ENCODE measurements at regions not wholly inside any gene's neighbourhood (a gene's known extent, or its start where the extent isn't known, plus 50 kb on each side); places are given as distances from the start of the nearest gene placed in this dataset.

GRCh38 chr4:117678861-117679260, 355.4 kb upstream of the NDST3 start:
- Mint-ChIP-seq H3K36me3 (ENCODE audit: unreplicated experiment) (no peaks in the 10 kb centered on the region), H3K4me1 (ENCODE audit: unreplicated experiment) (no peaks in the 10 kb centered on the region), H3K4me3 (ENCODE audit: unreplicated experiment) (no peak overlapping the region), H3K27ac (ENCODE audit: unreplicated experiment) (no peak overlapping the region), H3K27me3 (ENCODE audit: unreplicated experiment) (peaks cover 2% of the 10 kb centered on the region), H3K9me3 (ENCODE audit: unreplicated experiment) (peaks cover 5% of the 10 kb centered on the region)
- no peak for DNase-seq (ENCODE audit: extremely low spot score, unreplicated experiment)
- no peak for TF ChIP-seq CTCF (IDR thresholded peaks at IDR 0.05)

- no peak for TF ChIP-seq CTCF (IDR thresholded peaks at IDR 0.05)
- no peak for DNase-seq (ENCODE audit: extremely low spot score, unreplicated experiment)
- no peaks in the 10 kb centered on the region for H3K4me1 Mint-ChIP-seq (ENCODE audit: unreplicated experiment)
- no peaks in the 10 kb centered on the region for H3K27me3 Mint-ChIP-seq (ENCODE audit: unreplicated experiment)
- no peak overlapping the region for H3K4me3 Mint-ChIP-seq (ENCODE audit: unreplicated experiment)
- peaks cover 6% of the 10 kb centered on the region for H3K9me3 Mint-ChIP-seq (ENCODE audit: unreplicated experiment)
- no peaks in the 10 kb centered on the region for H3K36me3 Mint-ChIP-seq (ENCODE audit: unreplicated experiment)
- no peak overlapping the region for H3K27ac Mint-ChIP-seq (ENCODE audit: unreplicated experiment)
Measured at GRCh38 chr4:117691572-117692351, 342.5 kb upstream of the NDST3 start.

GRCh38 chr4:117692538-117692937, 341.7 kb upstream of the NDST3 start:
- Mint-ChIP-seq H3K27ac (ENCODE audit: unreplicated experiment) (no peak overlapping the region), H3K27me3 (ENCODE audit: unreplicated experiment) (no peaks in the 10 kb centered on the region), H3K9me3 (ENCODE audit: unreplicated experiment) (peaks cover 8% of the 10 kb centered on the region), H3K4me1 (ENCODE audit: unreplicated experiment) (no peaks in the 10 kb centered on the region), H3K4me3 (ENCODE audit: unreplicated experiment) (no peak overlapping the region), H3K36me3 (ENCODE audit: unreplicated experiment) (no peaks in the 10 kb centered on the region)
- TF ChIP-seq CTCF (IDR thresholded peaks at IDR 0.05) = no peak
- no peak for DNase-seq (ENCODE audit: extremely low spot score, unreplicated experiment)

GRCh38 chr4:117699595-117699994, 334.7 kb upstream of the NDST3 start:
- H3K9me3 Mint-ChIP-seq (ENCODE audit: unreplicated experiment) = peaks cover 8% of the 10 kb centered on the region
- no peak overlapping the region for H3K4me3 Mint-ChIP-seq (ENCODE audit: unreplicated experiment)
- no peak for DNase-seq (ENCODE audit: extremely low spot score, unreplicated experiment)

More at GRCh38 chr4:117699595-117699994, 334.7 kb upstream of the NDST3 start:
- Mint-ChIP-seq H3K27me3 (ENCODE audit: unreplicated experiment) (no peaks in the 10 kb centered on the region), H3K36me3 (ENCODE audit: unreplicated experiment) (no peaks in the 10 kb centered on the region), H3K4me1 (ENCODE audit: unreplicated experiment) (no peaks in the 10 kb centered on the region), H3K27ac (ENCODE audit: unreplicated experiment) (no peak overlapping the region)
- no peak for TF ChIP-seq CTCF (IDR thresholded peaks at IDR 0.05)
